Astrocyte (in vitro differentiated cells and primary cell): ENCODE measurements at regions not wholly inside any gene's neighbourhood (a gene's known extent, or its start where the extent isn't known, plus 50 kb on each side); places are given as distances from the start of the nearest gene placed in this dataset.

Experiments used
- DNase-seq: peaks from one replicate; pipeline ENCODE4 v3.0.0-alpha.2; 2010; ENCODE audit warnings: low read depth
- FAIRE-seq: peaks from 2 replicates; lab custom pipeline; 2011; peaks lifted over from hg19 to GRCh38; lab: Jason Lieb, UNC
- H2AFZ ChIP-seq: 2 replicates; pipeline ENCODE4 v1.6.0; 2012; ENCODE audit warnings: low read depth, low read length, inconsistent platforms
- H3K27ac ChIP-seq: 2 replicates; pipeline ENCODE4 v1.5.1; 2011; ENCODE audit warnings: low read depth, low read length, inconsistent platforms
- H3K27me3 ChIP-seq: 2 replicates; pipeline ENCODE4 v1.6.0; 2011; ENCODE audit warnings: low read length, inconsistent platforms; ENCODE audit not compliant: insufficient read depth
- H3K36me3 ChIP-seq: 2 replicates; pipeline ENCODE4 v1.5.1; 2011; ENCODE audit warnings: low read length, inconsistent platforms; ENCODE audit not compliant: insufficient read depth
- H3K4me1 ChIP-seq: 2 replicates; pipeline ENCODE4 v1.5.1; 2011; ENCODE audit warnings: low read length, inconsistent platforms; ENCODE audit not compliant: insufficient read depth
- H3K4me2 ChIP-seq: 2 replicates; pipeline ENCODE4 v1.6.0; 2012; ENCODE audit warnings: low read length, inconsistent platforms
- H3K4me3 ChIP-seq: 2 replicates; pipeline ENCODE4 v1.5.1; 2011; ENCODE audit warnings: low read depth, mild to moderate bottlenecking, low read length, inconsistent platforms; ENCODE audit not compliant: insufficient read depth
- H3K79me2 ChIP-seq: 2 replicates; pipeline ENCODE4 v1.6.0; 2012; ENCODE audit warnings: mild to moderate bottlenecking, low read length, inconsistent platforms; ENCODE audit not compliant: insufficient read depth
- H3K9ac ChIP-seq: 2 replicates; pipeline ENCODE4 v1.6.0; 2012; ENCODE audit warnings: mild to moderate bottlenecking, low read length, inconsistent platforms
- H3K9me3 ChIP-seq: 2 replicates; pipeline ENCODE4 v1.5.1; 2012; ENCODE audit warnings: low read depth, mild to moderate bottlenecking, low read length, inconsistent platforms; ENCODE audit not compliant: insufficient read depth
- H4K20me1 ChIP-seq: 2 replicates; pipeline ENCODE4 v1.6.0; 2012; ENCODE audit warnings: low read length, inconsistent platforms; ENCODE audit not compliant: insufficient read depth
- H3K27ac Mint-ChIP-seq: one replicate; pipeline ENCODE4 v1.8.0; 2021; ENCODE audit warnings: mild to moderate bottlenecking, mixed read lengths; ENCODE audit not compliant: unreplicated experiment
- H3K27me3 Mint-ChIP-seq: one replicate; pipeline ENCODE4 v1.8.0; 2021; ENCODE audit warnings: low read depth, mixed read lengths; ENCODE audit not compliant: unreplicated experiment
- H3K36me3 Mint-ChIP-seq: one replicate; pipeline ENCODE4 v1.8.0; 2021; ENCODE audit warnings: low read depth, mixed read lengths; ENCODE audit not compliant: unreplicated experiment
- H3K4me1 Mint-ChIP-seq: one replicate; pipeline ENCODE4 v1.8.0; 2021; ENCODE audit warnings: low read depth, mixed read lengths; ENCODE audit not compliant: unreplicated experiment
- H3K4me3 Mint-ChIP-seq: one replicate; pipeline ENCODE4 v1.8.0; 2021; ENCODE audit warnings: mild to moderate bottlenecking, moderate library complexity, mixed read lengths; ENCODE audit not compliant: unreplicated experiment
- H3K9me3 Mint-ChIP-seq: one replicate; pipeline ENCODE4 v1.8.0; 2021; ENCODE audit warnings: mild to moderate bottlenecking, mixed read lengths; ENCODE audit not compliant: unreplicated experiment
- CTCF ChIP-seq: IDR thresholded peaks from 2 replicates; pipeline ENCODE4 v1.5.1; 2011; ENCODE audit warnings: low read depth, mild to moderate bottlenecking, inconsistent platforms, low read length, moderate library complexity; ENCODE audit not compliant: insufficient read depth
- EZH2 ChIP-seq: IDR thresholded peaks from 2 replicates; pipeline ENCODE4 v1.6.1; 2012; ENCODE audit warnings: mild to moderate bottlenecking, low read length, inconsistent platforms; ENCODE audit not compliant: insufficient read depth
- microRNA-seq: library from miRNA; unstranded; fragments of <30 nt; microRNA quantifications from one replicate; pipeline ENCODE4 v1.2.0, GENCODE V29; 2020

GRCh38 chr3:44186712-44187111 is 55.0 kb upstream of the TOPAZ1 start:
- H3K27me3 ChIP-seq: peaks cover 3% of the 10 kb centered on the region
- H3K27me3 Mint-ChIP-seq: peaks cover 14% of the 10 kb centered on the region
- H3K36me3 Mint-ChIP-seq: no peaks in the 10 kb centered on the region
- DNase-seq (no peak), FAIRE-seq (no peak)
- H3K9me3 Mint-ChIP-seq: peaks cover 1% of the 10 kb centered on the region
- no peaks in the 10 kb centered on the region for H3K4me1 ChIP-seq
- H3K9ac ChIP-seq: no peak overlapping the region
- H3K36me3 ChIP-seq: no peaks in the 10 kb centered on the region
- H3K9me3 ChIP-seq: no peaks in the 10 kb centered on the region
- H3K27ac Mint-ChIP-seq: no peak overlapping the region
- no peak overlapping the region for H3K4me3 ChIP-seq
- no peaks in the 10 kb centered on the region for H3K79me2 ChIP-seq
- H3K4me1 Mint-ChIP-seq: no peaks in the 10 kb centered on the region
- no peak overlapping the region for H3K4me3 Mint-ChIP-seq
- H4K20me1 ChIP-seq: no peaks in the 10 kb centered on the region
- no peak overlapping the region for H3K27ac ChIP-seq
- H3K4me2 ChIP-seq: no peak overlapping the region
- TF ChIP-seq EZH2 (no peak), CTCF (no peak)
- no peak overlapping the region for H2AFZ ChIP-seq

Small RNAs in the stretch of these regions (microRNA-seq; reads per million reads assigned to microRNA genes)
- gene MIR138-1: 1,894 reads per million, percentile 86 among the genes with 10 or more reads in this experiment
